HEK293T (cell line): ENCODE measurements at regions not wholly inside any gene's neighbourhood (a gene's known extent, or its start where the extent isn't known, plus 50 kb on each side); places are given as distances from the start of the nearest gene placed in this dataset.

Experiments used
- ARNT ChIP-seq: fragments of 450-650 bp; IDR thresholded peaks from 2 replicates; pipeline ENCODE4 v1.6.1; 2017; ENCODE audit warnings: mild to moderate bottlenecking
- HDGF ChIP-seq: fragments of 450-650 bp; IDR thresholded peaks from 2 replicates; pipeline ENCODE4 v1.6.1; 2017; ENCODE audit warnings: antibody characterized with exemption, borderline replicate concordance
- LEF1 ChIP-seq: fragments of 450-650 bp; IDR thresholded peaks from 2 replicates; pipeline ENCODE4 v1.6.1; 2017; ENCODE audit warnings: mild to moderate bottlenecking, borderline replicate concordance
- SP1 ChIP-seq: fragments of 450-650 bp; IDR thresholded peaks from 2 replicates; pipeline ENCODE4 v1.6.1; 2017
- SUZ12 ChIP-seq: fragments of 450-650 bp; IDR thresholded peaks from 2 replicates; pipeline ENCODE4 v1.6.1; 2016; ENCODE audit warnings: mild to moderate bottlenecking
- ZNF384 ChIP-seq: fragments of 450-650 bp; IDR thresholded peaks from 2 replicates; pipeline ENCODE4 v1.6.1; 2016

DNA sequence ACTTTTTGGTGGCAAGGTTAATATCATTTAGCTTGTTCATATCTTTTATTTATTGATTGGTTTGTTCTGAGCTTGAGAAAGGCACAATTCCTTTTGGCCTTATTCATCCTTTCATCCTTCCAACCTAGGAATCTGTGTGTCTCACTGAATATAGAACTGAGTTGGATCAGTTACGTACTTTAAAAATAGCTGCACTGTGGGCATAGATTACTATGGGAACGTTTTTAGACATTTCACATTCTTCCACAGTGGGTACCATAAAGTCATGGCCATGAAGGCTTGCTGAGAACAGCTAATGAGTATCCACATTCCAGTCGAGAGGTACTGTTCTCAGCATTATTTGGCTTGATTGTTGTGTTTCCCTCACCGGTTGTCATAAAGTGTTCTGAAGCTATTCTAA, 217.0 kb upstream of the DKK2 start:
- TF ChIP-seq ZNF384 (no peak), SUZ12 (no peak), SP1 (no peak), LEF1 (no peak), ARNT (no peak), HDGF (no peak)
